ENCODE measurements at regions not wholly inside any gene's neighbourhood (a gene's known extent, or its start where the extent isn't known, plus 50 kb on each side); places are given as distances from the start of the nearest gene placed in this dataset.

GRCh38 chr15:93491291-93491690 lies 402.3 kb upstream of the RGMA start (continued):
- TF ChIP-seq CHD7 (IDR thresholded peaks at IDR 0.05; ENCODE audit: insufficient replicate concordance, low read length) = no peak
- TF ChIP-seq MAFK (IDR thresholded peaks at IDR 0.05; ENCODE audit: low read depth, low read length) = no peak
- TF ChIP-seq, protein P1, sequence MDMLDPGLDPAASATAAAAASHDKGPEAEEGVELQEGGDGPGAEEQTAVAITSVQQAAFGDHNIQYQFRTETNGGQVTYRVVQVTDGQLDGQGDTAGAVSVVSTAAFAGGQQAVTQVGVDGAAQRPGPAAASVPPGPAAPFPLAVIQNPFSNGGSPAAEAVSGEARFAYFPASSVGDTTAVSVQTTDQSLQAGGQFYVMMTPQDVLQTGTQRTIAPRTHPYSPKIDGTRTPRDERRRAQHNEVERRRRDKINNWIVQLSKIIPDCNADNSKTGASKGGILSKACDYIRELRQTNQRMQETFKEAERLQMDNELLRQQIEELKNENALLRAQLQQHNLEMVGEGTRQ (IDR thresholded peaks at IDR 0.05; ENCODE audit: low read length) = no peak
- TF ChIP-seq GTF2F1 (IDR thresholded peaks at IDR 0.05; ENCODE audit: borderline replicate concordance, low read depth, low read length) = no peak

Data from H1 (cell line).